ENCODE measurements at regions not wholly inside any gene's neighbourhood (a gene's known extent, or its start where the extent isn't known, plus 50 kb on each side); places are given as distances from the start of the nearest gene placed in this dataset.

GRCh38 chr4:155494037-155494718 is 117.4 kb upstream of the MAP9 start:
- Histone ChIP-seq H3K4me2 (ENCODE audit: low read length) (no peak overlapping the region), H3K4me1 (ENCODE audit: insufficient read depth, low read length, poor library complexity, severe bottlenecking) (no peaks in the 10 kb centered on the region), H3K9me3 (ENCODE audit: low read length) (no peaks in the 10 kb centered on the region), H3K36me3 (ENCODE audit: insufficient read depth, low read length) (no peaks in the 10 kb centered on the region), H2AFZ (ENCODE audit: low read length) (no peak overlapping the region), H3K79me2 (ENCODE audit: insufficient read depth, low read depth, low read length) (no peaks in the 10 kb centered on the region), H3K9me2 (ENCODE audit: insufficient read depth, low read length) (no peaks in the 10 kb centered on the region), H4K20me1 (ENCODE audit: insufficient read depth, low read length) (no peaks in the 10 kb centered on the region), H3K27ac (ENCODE audit: low read depth, low read length, poor library complexity, severe bottlenecking) (no peak overlapping the region), H3K4me3 (ENCODE audit: low read depth, low read length, poor library complexity, severe bottlenecking) (no peak overlapping the region)
- CTCF ChIA-PET (ENCODE audit: unreplicated experiment), result no interaction called here
- DNase-seq (ENCODE audit: low spot score), result no peak
- POLR2A ChIA-PET, result interaction anchor here (0.5 kb wide), 1 partner anchor 93 kb away, joined by 3 read pairs; no protein-coding TSS in a partner anchor
- TF ChIP-seq EZH2phosphoT487 (IDR thresholded peaks at IDR 0.05; ENCODE audit: borderline replicate concordance, low read depth, low read length), result no peak
- TF ChIP-seq CTCF (conservative IDR thresholded peaks at IDR 0.05; ENCODE audit: low read length), result no peak
- intact Hi-C loops (cut with micrococcal nuclease; ENCODE audit: unreplicated experiment), result no loop called here
- BruUV-seq (replicated peaks), result no TSS peak

- Histone ChIP-seq H3K4me3 (ENCODE audit: low read depth, low read length, poor library complexity, severe bottlenecking) (no peak overlapping the region), H4K20me1 (ENCODE audit: insufficient read depth, low read length) (no peaks in the 10 kb centered on the region), H3K36me3 (ENCODE audit: insufficient read depth, low read length) (no peaks in the 10 kb centered on the region), H2AFZ (ENCODE audit: low read length) (no peak overlapping the region), H3K9me3 (ENCODE audit: low read length) (no peaks in the 10 kb centered on the region), H3K79me2 (ENCODE audit: insufficient read depth, low read depth, low read length) (no peaks in the 10 kb centered on the region), H3K9me2 (ENCODE audit: insufficient read depth, low read length) (no peaks in the 10 kb centered on the region), H3K4me1 (ENCODE audit: insufficient read depth, low read length, poor library complexity, severe bottlenecking) (no peaks in the 10 kb centered on the region), H3K27ac (ENCODE audit: low read depth, low read length, poor library complexity, severe bottlenecking) (no peak overlapping the region), H3K4me2 (ENCODE audit: low read length) (no peak overlapping the region)
- BruUV-seq (replicated peaks), result no TSS peak
- intact Hi-C loops (cut with micrococcal nuclease; ENCODE audit: unreplicated experiment), result no loop called here
- DNase-seq (ENCODE audit: low spot score), result no peak
- ChIA-PET POLR2A (interaction anchor here (0.8 kb wide), 1 partner anchor 9 kb away, joined by 3 read pairs; no protein-coding TSS in a partner anchor), CTCF (ENCODE audit: unreplicated experiment) (no interaction called here)
- TF ChIP-seq EZH2phosphoT487 (IDR thresholded peaks at IDR 0.05; ENCODE audit: borderline replicate concordance, low read depth, low read length) (no peak), CTCF (conservative IDR thresholded peaks at IDR 0.05; ENCODE audit: low read length) (no peak)
Measured at GRCh38 chr4:155491336-155492120, 114.8 kb upstream of the MAP9 start.

GRCh38 chr4:155489271-155489670 is 112.5 kb upstream of the MAP9 start:
- no peaks in the 10 kb centered on the region for H3K79me2 ChIP-seq (ENCODE audit: insufficient read depth, low read depth, low read length)
- no peak overlapping the region for H3K27ac ChIP-seq (ENCODE audit: low read depth, low read length, poor library complexity, severe bottlenecking)
- ChIA-PET CTCF (ENCODE audit: unreplicated experiment) (no interaction called here), POLR2A (no interaction called here)
- no TSS peak for BruUV-seq (replicated peaks)
- intact Hi-C loops (cut with micrococcal nuclease; ENCODE audit: unreplicated experiment), result no loop called here
- TF ChIP-seq EZH2phosphoT487 (IDR thresholded peaks at IDR 0.05; ENCODE audit: borderline replicate concordance, low read depth, low read length) (no peak), CTCF (conservative IDR thresholded peaks at IDR 0.05; ENCODE audit: low read length) (no peak)
- H3K4me2 ChIP-seq (ENCODE audit: low read length), result no peak overlapping the region
- H2AFZ ChIP-seq (ENCODE audit: low read length), result no peak overlapping the region
- no peaks in the 10 kb centered on the region for H3K9me2 ChIP-seq (ENCODE audit: insufficient read depth, low read length)
- H3K4me3 ChIP-seq (ENCODE audit: low read depth, low read length, poor library complexity, severe bottlenecking), result no peak overlapping the region
- no peaks in the 10 kb centered on the region for H3K36me3 ChIP-seq (ENCODE audit: insufficient read depth, low read length)
- H3K4me1 ChIP-seq (ENCODE audit: insufficient read depth, low read length, poor library complexity, severe bottlenecking), result no peaks in the 10 kb centered on the region
- no peak for DNase-seq (ENCODE audit: low spot score)
- H4K20me1 ChIP-seq (ENCODE audit: insufficient read depth, low read length), result no peaks in the 10 kb centered on the region
- H3K9me3 ChIP-seq (ENCODE audit: low read length), result no peaks in the 10 kb centered on the region

Measured in OCI-LY7 (cell line).